Astrocyte (in vitro differentiated cells and primary cell): ENCODE measurements at regions not wholly inside any gene's neighbourhood (a gene's known extent, or its start where the extent isn't known, plus 50 kb on each side); places are given as distances from the start of the nearest gene placed in this dataset.

Experiments used
- EZH2 ChIP-seq: IDR thresholded peaks from 2 replicates; pipeline ENCODE4 v1.6.1; 2012; ENCODE audit warnings: mild to moderate bottlenecking, low read length, inconsistent platforms; ENCODE audit not compliant: insufficient read depth
- TF ChIP-seq, protein P1 (sequence below): IDR thresholded peaks from 2 replicates; pipeline ENCODE4 v1.5.1; 2011; ENCODE audit warnings: low read depth, mild to moderate bottlenecking, inconsistent platforms, low read length, moderate library complexity; ENCODE audit not compliant: insufficient read depth

DNA sequence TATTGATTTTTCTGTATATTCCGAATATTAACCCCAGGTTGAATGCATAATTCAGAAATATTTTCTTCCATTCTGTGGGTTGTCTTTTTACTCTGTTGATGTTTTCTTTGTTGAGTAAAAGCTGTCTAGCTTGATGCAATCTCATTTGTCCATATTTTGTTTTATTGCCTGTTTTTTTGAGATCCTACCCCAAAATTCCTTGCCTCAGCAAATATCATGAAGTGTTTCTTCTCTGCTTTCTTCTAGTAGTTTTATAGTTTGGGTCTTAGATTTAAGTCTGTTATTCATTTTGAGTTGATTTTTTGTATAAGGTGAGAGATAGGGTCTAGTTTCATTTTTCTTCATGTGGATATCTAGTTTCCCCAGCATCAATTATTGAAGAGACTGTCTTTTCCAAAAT is 467.9 kb upstream of the GCFC2 start:
- TF ChIP-seq, protein P1, sequence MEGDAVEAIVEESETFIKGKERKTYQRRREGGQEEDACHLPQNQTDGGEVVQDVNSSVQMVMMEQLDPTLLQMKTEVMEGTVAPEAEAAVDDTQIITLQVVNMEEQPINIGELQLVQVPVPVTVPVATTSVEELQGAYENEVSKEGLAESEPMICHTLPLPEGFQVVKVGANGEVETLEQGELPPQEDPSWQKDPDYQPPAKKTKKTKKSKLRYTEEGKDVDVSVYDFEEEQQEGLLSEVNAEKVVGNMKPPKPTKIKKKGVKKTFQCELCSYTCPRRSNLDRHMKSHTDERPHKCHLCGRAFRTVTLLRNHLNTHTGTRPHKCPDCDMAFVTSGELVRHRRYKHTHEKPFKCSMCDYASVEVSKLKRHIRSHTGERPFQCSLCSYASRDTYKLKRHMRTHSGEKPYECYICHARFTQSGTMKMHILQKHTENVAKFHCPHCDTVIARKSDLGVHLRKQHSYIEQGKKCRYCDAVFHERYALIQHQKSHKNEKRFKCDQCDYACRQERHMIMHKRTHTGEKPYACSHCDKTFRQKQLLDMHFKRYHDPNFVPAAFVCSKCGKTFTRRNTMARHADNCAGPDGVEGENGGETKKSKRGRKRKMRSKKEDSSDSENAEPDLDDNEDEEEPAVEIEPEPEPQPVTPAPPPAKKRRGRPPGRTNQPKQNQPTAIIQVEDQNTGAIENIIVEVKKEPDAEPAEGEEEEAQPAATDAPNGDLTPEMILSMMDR = no peak
- TF ChIP-seq EZH2 = no peak
